OCI-LY3 (cell line): ENCODE measurements at regions not wholly inside any gene's neighbourhood (a gene's known extent, or its start where the extent isn't known, plus 50 kb on each side); places are given as distances from the start of the nearest gene placed in this dataset.

Experiments
- EZH2phosphoT487 ChIP-seq: fragments of 200-600 bp; shearing (Covaris generic); IDR thresholded peaks from 2 replicates; pipeline ENCODE4 v1.6.1; 2018; ENCODE audit warnings: antibody characterized with exemption, mixed run types, low read depth
- TF ChIP-seq, protein P1 (sequence below): fragments of 200-600, 300-600 bp; sonication (generic); IDR thresholded peaks from 2 replicates; pipeline ENCODE4 v1.5.1; 2014; ENCODE audit warnings: antibody characterized with exemption, low read length, low read depth

DNA sequence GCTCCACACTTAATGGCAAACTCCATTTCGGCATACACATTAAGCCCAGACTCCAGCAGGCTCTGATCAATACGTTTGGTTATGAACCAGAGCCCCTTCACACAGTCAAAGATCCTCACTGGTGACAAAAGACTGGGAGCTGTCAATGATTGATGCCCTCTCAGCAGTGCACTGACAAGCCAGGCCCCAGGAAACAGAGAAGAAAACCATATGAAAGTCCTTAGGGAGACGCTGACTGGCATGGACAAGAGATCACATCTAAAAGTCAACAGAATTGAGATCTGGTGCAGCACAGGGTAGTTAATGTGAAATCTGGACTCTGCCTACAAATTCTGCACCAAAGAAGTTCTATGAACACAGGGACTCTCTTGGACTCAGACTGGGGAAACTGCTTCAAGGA is 600.9 kb upstream of the NRP1 start:
- TF ChIP-seq, protein P1, sequence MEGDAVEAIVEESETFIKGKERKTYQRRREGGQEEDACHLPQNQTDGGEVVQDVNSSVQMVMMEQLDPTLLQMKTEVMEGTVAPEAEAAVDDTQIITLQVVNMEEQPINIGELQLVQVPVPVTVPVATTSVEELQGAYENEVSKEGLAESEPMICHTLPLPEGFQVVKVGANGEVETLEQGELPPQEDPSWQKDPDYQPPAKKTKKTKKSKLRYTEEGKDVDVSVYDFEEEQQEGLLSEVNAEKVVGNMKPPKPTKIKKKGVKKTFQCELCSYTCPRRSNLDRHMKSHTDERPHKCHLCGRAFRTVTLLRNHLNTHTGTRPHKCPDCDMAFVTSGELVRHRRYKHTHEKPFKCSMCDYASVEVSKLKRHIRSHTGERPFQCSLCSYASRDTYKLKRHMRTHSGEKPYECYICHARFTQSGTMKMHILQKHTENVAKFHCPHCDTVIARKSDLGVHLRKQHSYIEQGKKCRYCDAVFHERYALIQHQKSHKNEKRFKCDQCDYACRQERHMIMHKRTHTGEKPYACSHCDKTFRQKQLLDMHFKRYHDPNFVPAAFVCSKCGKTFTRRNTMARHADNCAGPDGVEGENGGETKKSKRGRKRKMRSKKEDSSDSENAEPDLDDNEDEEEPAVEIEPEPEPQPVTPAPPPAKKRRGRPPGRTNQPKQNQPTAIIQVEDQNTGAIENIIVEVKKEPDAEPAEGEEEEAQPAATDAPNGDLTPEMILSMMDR = no peak
- no peak for TF ChIP-seq EZH2phosphoT487
